ENCODE measurements at regions not wholly inside any gene's neighbourhood (a gene's known extent, or its start where the extent isn't known, plus 50 kb on each side); places are given as distances from the start of the nearest gene placed in this dataset.
"Not testable (repeated sequence)": the region's sequence is repeated elsewhere in the genome, so short reads cannot be mapped to it uniquely, and the experiment has no call there.

DNA sequence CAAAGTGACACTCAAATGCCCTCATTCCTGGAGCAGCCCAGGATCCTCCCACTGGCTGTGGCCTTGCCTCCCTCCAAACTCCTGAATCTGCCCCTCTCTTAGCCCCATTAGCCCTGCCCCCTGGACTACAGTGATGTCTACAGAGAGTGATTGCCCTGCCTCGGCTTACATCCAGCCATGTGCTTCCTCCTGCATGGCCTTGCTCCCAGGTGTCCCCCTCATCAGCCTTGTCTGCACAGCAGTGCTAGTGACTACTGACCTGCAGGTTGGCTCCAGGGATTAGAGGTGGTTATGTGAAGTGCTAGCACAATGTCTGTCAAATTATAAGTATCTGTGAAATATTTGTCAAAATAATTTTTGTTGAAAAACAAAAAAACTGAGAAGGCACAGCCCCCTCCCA, 259.1 kb upstream of the MYT1L start:
- peaks cover 0 to under 1% (median 0%) of the 10 kb centered on the region in 3 donors for H3K27me3 Mint-ChIP-seq (ENCODE audit: low read depth in 3 of 3)
- no peak overlapping the region for H3K27ac Mint-ChIP-seq
- peaks cover 0 to 6% (median under 1%) of the 10 kb centered on the region in 6 donors for H3K9me3 Mint-ChIP-seq
- no peaks in the 10 kb centered on the region for H3K36me3 Mint-ChIP-seq
- DNase-seq, result no peak
- no peaks in the 10 kb centered on the region for H3K4me1 Mint-ChIP-seq
- H3K4me3 Mint-ChIP-seq, result no peak overlapping the region

DNA sequence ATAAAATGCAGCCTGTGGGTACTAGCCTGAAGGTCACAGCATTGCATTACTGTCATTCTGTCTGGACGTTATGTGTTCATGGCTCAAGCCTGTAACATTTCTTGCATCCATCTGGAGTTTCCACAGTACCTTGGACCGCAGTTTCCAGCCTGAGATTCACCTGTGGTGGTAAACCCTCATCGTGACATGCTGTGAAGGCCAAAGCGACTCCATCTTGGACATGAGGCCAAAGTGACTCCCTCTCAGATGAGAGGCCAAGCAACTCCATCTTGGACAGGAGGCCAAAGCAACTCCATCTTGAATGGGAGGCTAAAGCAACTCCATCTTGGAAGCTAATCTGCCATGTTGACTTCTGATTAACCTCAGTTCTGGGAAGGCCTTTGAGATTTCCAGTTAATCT, 257.7 kb upstream of the MYT1L start:
- H3K27me3 Mint-ChIP-seq (ENCODE audit: low read depth in 3 of 3), result peaks cover 0 to 3% (median 0%) of the 10 kb centered on the region in 3 donors
- H3K27ac Mint-ChIP-seq, result no peak overlapping the region
- H3K36me3 Mint-ChIP-seq, result no peaks in the 10 kb centered on the region
- DNase-seq, result no peak
- H3K9me3 Mint-ChIP-seq, result peaks cover 0 to 6% (median under 1%) of the 10 kb centered on the region in 6 donors
- no peak overlapping the region for H3K4me3 Mint-ChIP-seq
- H3K4me1 Mint-ChIP-seq, result no peaks in the 10 kb centered on the region

DNA sequence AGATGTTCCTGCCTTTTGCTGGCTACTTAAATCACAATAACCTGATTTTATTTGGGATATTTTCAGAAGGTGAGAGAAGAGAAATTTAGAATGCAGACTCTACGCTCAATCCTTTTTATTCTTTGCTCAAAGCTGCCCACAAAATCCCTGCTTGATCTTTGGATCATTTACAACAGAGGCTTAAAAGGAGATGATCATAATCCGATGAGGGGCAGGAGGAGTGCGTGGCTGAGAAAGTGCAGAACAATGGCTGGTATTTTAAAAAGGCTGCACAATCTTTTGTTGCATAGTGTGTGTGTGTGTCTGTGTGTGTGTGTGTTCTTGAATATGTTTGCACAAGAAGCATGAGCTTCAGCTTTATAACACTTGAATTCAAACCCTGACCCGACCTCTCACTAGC, 256.3 kb upstream of the MYT1L start:
- H3K9me3 Mint-ChIP-seq, result peaks cover 0 to 2% (median 0%) of the 10 kb centered on the region in 6 donors
- H3K36me3 Mint-ChIP-seq, result no peaks in the 10 kb centered on the region
- DNase-seq, result no peak
- peaks cover 2 to 4% (median 4%) of the 10 kb centered on the region in 3 donors for H3K27me3 Mint-ChIP-seq (ENCODE audit: low read depth in 3 of 3)
- no peak overlapping the region for H3K27ac Mint-ChIP-seq
- H3K4me1 Mint-ChIP-seq, result no peaks in the 10 kb centered on the region
- no peak overlapping the region for H3K4me3 Mint-ChIP-seq

DNA sequence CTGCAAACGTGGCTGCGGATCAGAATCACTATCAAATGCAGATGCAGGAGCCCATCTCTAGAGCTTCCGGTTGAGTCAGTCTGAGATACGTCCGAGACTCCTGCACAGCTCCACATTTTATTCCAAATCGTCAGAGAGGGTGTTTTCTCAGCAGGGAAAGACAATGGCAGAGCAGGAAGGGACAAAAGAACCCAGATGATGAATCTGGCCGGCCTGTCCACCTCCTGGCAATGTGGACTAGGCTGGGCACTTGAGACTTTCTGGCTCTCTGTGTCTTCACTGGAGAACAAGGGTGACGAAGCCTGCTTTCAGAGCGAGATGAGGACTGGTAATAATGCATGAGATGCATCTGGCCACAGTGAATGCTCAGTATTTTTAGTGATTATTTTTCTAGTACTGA, 255.9 kb upstream of the MYT1L start:
- no peak for DNase-seq
- Mint-ChIP-seq H3K4me1 (no peaks in the 10 kb centered on the region), H3K27ac (no peak overlapping the region), H3K36me3 (no peaks in the 10 kb centered on the region), H3K4me3 (no peak overlapping the region), H3K9me3 (peaks cover 0 to 2% (median 0%) of the 10 kb centered on the region in 6 donors), H3K27me3 (ENCODE audit: low read depth in 3 of 3) (peaks cover 2 to 4% (median 4%) of the 10 kb centered on the region in 3 donors)

DNA sequence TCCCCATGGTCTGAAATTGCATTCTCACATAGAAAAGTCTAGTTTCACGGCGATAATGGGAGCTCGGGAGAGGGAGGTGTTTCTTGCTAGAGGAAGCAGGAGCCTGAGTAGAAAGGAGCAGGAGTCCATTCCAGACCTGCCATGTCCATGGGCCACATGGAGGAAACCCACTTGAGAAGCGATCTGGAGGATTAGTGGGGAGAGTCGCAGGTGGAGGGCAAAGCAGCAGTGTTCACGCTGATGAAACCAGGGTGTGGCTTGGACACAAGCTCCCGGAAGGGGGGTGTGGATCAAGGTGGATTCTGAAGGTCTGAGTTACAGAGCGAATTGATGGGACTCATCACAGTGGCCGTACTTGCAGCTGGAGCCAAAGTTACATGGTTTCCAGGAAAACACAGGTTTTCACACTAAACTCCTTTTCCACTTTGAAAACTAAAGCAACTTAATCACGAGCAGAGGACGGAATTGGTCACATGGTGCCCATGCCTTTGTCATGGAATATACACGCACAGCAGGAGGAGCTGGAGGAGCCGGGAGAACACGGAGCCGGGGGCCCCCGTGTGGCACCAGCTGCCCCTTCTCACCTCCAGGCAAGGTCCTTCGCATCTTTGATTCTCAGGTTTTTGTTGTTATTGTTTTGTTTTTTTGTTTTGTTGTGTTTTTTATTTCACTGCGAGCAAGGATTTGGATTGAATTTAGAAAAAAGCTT, 255.1 kb upstream of the MYT1L start:
- DNase-seq, result no peak
- no peak overlapping the region for H3K4me3 Mint-ChIP-seq
- peaks cover 2 to 4% (median 4%) of the 10 kb centered on the region in 3 donors for H3K27me3 Mint-ChIP-seq (ENCODE audit: low read depth in 3 of 3)
- H3K4me1 Mint-ChIP-seq, result no peaks in the 10 kb centered on the region
- no peaks in the 10 kb centered on the region for H3K36me3 Mint-ChIP-seq
- H3K9me3 Mint-ChIP-seq, result peaks cover 0 to 2% (median 0%) of the 10 kb centered on the region in 6 donors
- H3K27ac Mint-ChIP-seq, result no peak overlapping the region

DNA sequence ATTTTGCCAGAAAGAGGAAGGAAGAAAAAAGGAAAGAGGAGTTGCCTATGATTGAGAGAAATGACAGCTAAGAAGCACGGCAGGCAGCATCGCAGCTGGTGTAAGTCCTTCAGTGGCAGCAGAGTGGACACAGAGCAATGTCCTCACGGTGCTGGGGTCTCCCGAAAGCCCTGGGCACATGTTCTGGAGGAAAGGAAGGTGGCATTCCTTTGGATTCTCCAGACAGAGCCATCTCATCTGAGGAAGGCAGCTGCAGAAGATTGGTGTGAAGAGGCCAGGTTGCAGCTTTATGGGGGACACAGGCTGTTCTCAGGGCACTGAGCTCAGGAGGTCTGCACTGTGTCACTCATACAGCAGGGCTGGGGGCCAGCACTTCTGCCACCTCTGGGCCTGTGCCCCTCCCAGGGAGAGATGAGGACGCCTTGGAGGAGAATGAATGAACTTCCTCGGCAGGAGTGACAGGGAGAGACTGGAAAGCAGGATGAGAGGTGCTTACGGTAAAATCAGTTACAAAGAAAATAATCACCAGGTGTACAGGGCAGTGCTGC, 252.0 kb upstream of the MYT1L start:
- DNase-seq, result no peak
- no peak overlapping the region for H3K4me3 Mint-ChIP-seq
- no peaks in the 10 kb centered on the region for H3K4me1 Mint-ChIP-seq
- H3K27me3 Mint-ChIP-seq (ENCODE audit: low read depth in 3 of 3), result peaks cover 2 to 7% (median 4%) of the 10 kb centered on the region in 3 donors
- peaks cover 0 to 2% (median 0%) of the 10 kb centered on the region in 6 donors for H3K9me3 Mint-ChIP-seq
- H3K36me3 Mint-ChIP-seq, result no peaks in the 10 kb centered on the region
- no peak overlapping the region for H3K27ac Mint-ChIP-seq

DNA sequence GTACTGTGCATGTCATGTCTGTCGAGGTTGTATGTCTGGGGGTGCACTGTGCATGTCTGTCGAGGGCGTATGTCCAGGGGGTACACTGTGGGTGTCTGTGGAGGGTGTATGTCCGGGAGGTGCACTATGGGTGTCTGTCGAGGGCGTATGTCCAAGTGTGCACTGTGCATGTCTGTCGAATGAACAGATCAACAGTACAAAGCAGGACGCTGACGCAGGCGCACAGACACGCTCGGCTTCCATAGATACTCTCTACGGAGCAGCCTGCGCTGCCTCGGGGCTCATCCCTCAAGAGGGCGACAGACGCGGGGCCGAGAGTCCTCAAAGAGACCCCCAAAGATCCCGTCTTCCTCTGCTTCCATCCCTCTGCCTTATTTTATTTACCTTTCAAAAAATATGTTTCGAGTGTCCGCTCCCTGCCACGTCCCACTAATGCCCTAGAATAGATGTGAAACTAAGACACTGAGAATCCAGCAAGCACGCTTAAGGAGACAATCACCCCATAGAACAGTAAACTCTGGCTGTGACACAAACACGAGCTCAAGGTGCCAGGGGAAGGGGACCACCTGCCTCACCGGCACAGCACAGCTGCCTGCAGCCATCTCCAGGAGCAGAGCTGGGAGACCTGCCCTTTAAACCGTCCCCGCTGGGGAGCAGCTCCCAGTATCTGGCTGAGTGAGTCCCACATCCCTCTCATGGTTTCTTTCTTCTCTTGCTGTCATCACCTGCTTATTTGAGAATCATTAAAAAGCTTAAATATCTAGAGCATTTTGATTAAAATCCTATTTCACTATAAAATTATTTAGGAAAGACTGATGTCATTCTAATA, 250.5 kb upstream of the MYT1L start:
- H3K36me3 Mint-ChIP-seq, result no peaks in the 10 kb centered on the region

DNA sequence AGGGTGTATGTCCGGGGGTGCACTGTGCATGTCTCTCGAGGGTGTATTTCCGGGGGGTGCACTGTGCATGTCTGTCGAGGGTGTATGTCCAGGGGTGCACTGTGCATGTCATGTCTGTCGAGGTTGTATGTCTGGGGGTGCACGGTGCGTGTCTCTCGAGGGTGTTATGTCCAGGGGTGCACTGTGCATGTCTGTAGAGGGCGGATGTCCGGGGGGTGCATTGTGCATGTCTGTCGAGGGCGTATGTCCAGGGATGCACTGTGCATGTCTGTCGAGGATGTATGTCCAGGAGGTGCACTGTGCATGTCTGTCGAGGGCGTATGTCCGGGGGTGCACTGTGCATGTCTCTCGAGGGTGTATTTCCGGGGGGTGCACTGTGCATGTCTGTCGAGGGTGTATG, 249.8 kb upstream of the MYT1L start:
- H3K4me1 Mint-ChIP-seq; H3K36me3 Mint-ChIP-seq; DNase-seq; H3K9me3 Mint-ChIP-seq; H3K27ac Mint-ChIP-seq; H3K27me3 Mint-ChIP-seq (ENCODE audit: low read depth in 3 of 3); H3K4me3 Mint-ChIP-seq: not testable (repeated sequence)

More for the DNA sequence above, 250.5 kb upstream of the MYT1L start:
- H3K4me1 Mint-ChIP-seq, result no peaks in the 10 kb centered on the region
- H3K27ac Mint-ChIP-seq, result no peak overlapping the region
- H3K27me3 Mint-ChIP-seq (ENCODE audit: low read depth in 3 of 3), result peaks cover 2 to 7% (median 4%) of the 10 kb centered on the region in 3 donors
- no peak overlapping the region for H3K4me3 Mint-ChIP-seq
- DNase-seq, result no peak
- peaks cover 0 to 2% (median 0%) of the 10 kb centered on the region in 6 donors for H3K9me3 Mint-ChIP-seq

DNA sequence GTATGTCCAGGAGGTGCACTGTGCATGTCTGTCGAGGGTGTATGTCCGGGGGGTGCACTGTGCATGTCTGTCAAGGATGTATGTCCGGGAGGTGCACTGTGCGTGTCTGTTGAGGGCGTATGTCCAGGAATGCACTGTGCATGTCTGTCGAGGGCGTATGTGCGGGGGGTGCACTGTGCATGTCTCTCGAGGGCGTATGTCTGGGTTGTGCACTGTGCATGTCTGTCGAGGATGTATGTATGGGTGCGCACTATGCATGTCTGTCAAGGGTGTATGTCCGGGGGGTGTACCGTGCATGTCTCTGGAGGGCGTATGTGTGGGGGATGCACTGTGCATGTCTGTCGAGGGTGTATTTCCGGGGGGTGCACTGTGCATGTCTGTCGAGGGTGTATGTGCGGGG, 249.3 kb upstream of the MYT1L start:
- Mint-ChIP-seq H3K9me3 (no peaks in the 10 kb centered on the region), H3K36me3 (no peaks in the 10 kb centered on the region), H3K4me3 (no peak overlapping the region), H3K27ac (no peak overlapping the region), H3K27me3 (ENCODE audit: low read depth in 3 of 3) (peaks cover 2 to 7% (median 4%) of the 10 kb centered on the region in 3 donors), H3K4me1 (no peaks in the 10 kb centered on the region)
- DNase-seq, result no peak

DNA sequence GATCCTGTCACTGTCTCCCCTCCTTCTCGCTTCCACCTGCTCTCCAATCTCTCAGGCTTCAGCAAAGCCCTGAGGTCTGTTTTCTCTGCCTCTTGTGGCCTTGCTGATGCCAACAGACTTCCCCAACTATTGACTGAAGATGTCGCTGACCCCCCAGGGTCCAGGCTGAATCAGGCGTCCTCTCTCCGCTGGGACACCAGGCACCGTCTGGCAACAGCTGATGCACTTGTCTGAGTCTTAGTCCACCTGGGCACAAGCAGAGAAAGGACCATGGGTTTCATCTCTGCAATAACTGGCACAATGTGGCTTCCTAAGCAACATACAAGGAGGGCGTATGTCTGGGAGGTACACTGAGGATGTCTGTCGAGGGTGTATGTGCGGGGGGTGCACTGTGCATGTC, 248.7 kb upstream of the MYT1L start:
- Mint-ChIP-seq H3K27me3 (ENCODE audit: low read depth in 3 of 3) (peaks cover 2 to 7% (median 4%) of the 10 kb centered on the region in 3 donors), H3K9me3 (no peaks in the 10 kb centered on the region), H3K27ac (no peak overlapping the region), H3K4me1 (no peaks in the 10 kb centered on the region), H3K4me3 (no peak overlapping the region), H3K36me3 (no peaks in the 10 kb centered on the region)
- DNase-seq, result no peak

DNA sequence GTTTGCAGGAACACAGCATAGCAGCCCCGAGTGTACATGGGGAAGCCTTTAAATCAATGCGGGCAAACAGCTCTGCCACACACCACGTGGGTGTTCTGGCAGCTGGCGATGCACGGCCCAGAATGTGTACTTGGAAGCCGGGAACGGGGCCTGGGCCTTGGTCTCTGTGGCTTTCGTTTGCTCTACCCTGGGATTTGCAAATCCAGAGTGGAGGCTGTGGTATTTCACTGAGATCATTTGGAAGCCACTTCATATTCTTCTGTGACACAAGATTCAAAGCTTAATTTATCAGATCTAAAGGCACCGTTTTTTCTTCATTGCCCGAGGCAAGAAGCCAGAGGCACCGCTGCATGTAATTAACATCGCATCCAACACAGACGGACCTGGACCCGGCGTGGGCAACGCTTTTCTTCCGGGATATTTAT, 246.3 kb upstream of the MYT1L start:
- Mint-ChIP-seq H3K4me1 (no peaks in the 10 kb centered on the region), H3K27ac (no peak overlapping the region), H3K36me3 (no peaks in the 10 kb centered on the region), H3K4me3 (no peak overlapping the region), H3K27me3 (ENCODE audit: low read depth in 3 of 3) (peaks cover 0 to 3% (median 0%) of the 10 kb centered on the region in 3 donors), H3K9me3 (no peaks in the 10 kb centered on the region)
- no peak for DNase-seq

DNA sequence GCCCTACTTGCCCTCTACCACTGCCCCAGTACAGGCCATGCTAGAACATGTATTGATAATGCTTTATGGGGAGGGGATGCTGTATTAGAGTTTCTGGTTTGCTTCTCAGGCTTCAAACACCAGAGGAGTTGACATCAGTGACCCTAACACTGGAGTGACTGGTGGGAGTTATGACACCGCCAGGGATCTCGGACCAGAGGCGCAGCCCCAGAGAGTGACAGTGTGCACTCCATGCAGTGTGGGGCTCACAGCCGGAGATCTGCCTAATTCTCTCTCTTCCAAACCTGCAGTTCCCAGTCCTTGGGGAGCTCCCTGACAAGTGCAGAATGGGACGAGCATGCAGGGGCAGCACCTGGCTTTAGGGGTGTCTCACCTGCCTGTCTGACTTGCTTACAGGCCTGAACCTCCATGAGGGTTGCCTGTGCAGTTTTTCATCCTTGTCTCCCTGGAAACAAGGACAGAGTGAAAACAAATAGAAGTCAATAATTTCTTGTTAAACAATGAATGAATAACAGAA, 244.9 kb upstream of the MYT1L start:
- Mint-ChIP-seq H3K4me1 (no peaks in the 10 kb centered on the region), H3K27me3 (ENCODE audit: low read depth in 3 of 3) (peaks cover 0 to 3% (median 0%) of the 10 kb centered on the region in 3 donors), H3K36me3 (no peaks in the 10 kb centered on the region), H3K4me3 (no peak overlapping the region), H3K27ac (no peak overlapping the region), H3K9me3 (no peaks in the 10 kb centered on the region)
- DNase-seq, result no peak

DNA sequence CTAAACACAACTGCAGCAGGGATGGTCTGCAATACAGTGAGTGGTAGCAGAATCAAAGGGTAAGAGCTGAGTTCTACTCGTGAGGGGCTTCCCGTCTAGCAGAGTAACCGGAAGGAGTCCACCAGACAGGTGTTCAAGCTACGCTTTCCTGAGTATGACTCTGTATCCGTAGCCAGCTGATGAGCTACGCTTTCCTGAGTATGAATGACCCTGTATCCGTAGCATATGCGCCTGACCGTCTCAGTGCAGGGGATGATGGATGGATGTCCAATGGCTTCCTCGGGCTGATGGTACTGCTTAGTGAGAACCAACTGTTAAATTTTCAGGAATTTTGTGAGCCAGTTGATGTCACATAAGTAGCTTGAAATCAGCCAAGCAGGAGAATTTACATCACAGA, 244.1 kb upstream of the MYT1L start:
- H3K4me1 Mint-ChIP-seq, result no peaks in the 10 kb centered on the region
- H3K4me3 Mint-ChIP-seq, result no peak overlapping the region
- H3K36me3 Mint-ChIP-seq, result no peaks in the 10 kb centered on the region
- no peak for DNase-seq
- H3K9me3 Mint-ChIP-seq, result no peaks in the 10 kb centered on the region
- no peak overlapping the region for H3K27ac Mint-ChIP-seq
- peaks cover 0 to 3% (median 0%) of the 10 kb centered on the region in 3 donors for H3K27me3 Mint-ChIP-seq (ENCODE audit: low read depth in 3 of 3)
